WTC11 (cell line): ENCODE measurements at regions not wholly inside any gene's neighbourhood (a gene's known extent, or its start where the extent isn't known, plus 50 kb on each side); places are given as distances from the start of the nearest gene placed in this dataset.
A peak's percentile ranks its signal among the peaks of the same experiment; 100 is the strongest.

Source experiments
- ATAC-seq: fragments of 200-7000 bp; cut with Tn5 transposase; 2 replicates; pipeline ENCODE4 v1.10.0; 2021; ENCODE audit warnings: mild to moderate bottlenecking, moderate library complexity
- CTCF ChIA-PET: fragments of 300-600 bp; sonication (Branson Sonifier 250); formaldehyde crosslinking; loops from one replicate; lab custom pipeline; 2021; ENCODE audit warnings: antibody characterized with exemption; lab: Charles Lee
- POLR2A ChIA-PET: fragments of 350-600 bp; sonication (Branson Sonifier 250); formaldehyde crosslinking; loops from one replicate; lab custom pipeline; 2021; ENCODE audit warnings: antibody characterized with exemption; lab: Charles Lee
- DNase-seq: peaks from one replicate; pipeline ENCODE4 v3.0.0; 2021; ENCODE audit warnings: low spot score
- H3K27ac Mint-ChIP-seq: 2 replicates; pipeline ENCODE4 v1.8.0; 2021; ENCODE audit warnings: mixed read lengths
- H3K27me3 Mint-ChIP-seq: 2 replicates; pipeline ENCODE4 v1.8.0; 2021; ENCODE audit warnings: low read depth, mild to moderate bottlenecking, moderate library complexity, mixed read lengths
- H3K36me3 Mint-ChIP-seq: 2 replicates; pipeline ENCODE4 v1.8.0; 2021; ENCODE audit warnings: mixed read lengths
- H3K4me1 Mint-ChIP-seq: 2 replicates; pipeline ENCODE4 v1.8.0; 2022; ENCODE audit warnings: mixed read lengths
- H3K4me3 Mint-ChIP-seq: 2 replicates; pipeline ENCODE4 v1.8.0; 2021; ENCODE audit warnings: mild to moderate bottlenecking, moderate library complexity, mixed read lengths
- H3K9me3 Mint-ChIP-seq: 2 replicates; pipeline ENCODE4 v1.8.0; 2021; ENCODE audit warnings: mixed read lengths
- ATF3 ChIP-seq: sonication (generic); formaldehyde crosslinking; conservative IDR thresholded peaks from 2 replicates; pipeline ENCODE4 v1.8.1; 2022; ENCODE audit warnings: mild to moderate bottlenecking, missing genetic modification reagents
- ATF6 ChIP-seq: sonication (generic); formaldehyde crosslinking; IDR thresholded peaks from 2 replicates; pipeline ENCODE4 v1.8.1; 2023; ENCODE audit warnings: mild to moderate bottlenecking, missing genetic modification reagents
- ESRRA ChIP-seq: sonication (generic); formaldehyde crosslinking; IDR thresholded peaks from 2 replicates; pipeline ENCODE4 v1.8.1; 2022; ENCODE audit warnings: mild to moderate bottlenecking, missing genetic modification reagents, borderline replicate concordance
- FOXJ3 ChIP-seq: sonication (generic); formaldehyde crosslinking; IDR thresholded peaks from 2 replicates; pipeline ENCODE4 v1.9.0; 2021; ENCODE audit warnings: missing genetic modification reagents, mild to moderate bottlenecking, borderline replicate concordance
- GABPB1 ChIP-seq: sonication (generic); formaldehyde crosslinking; IDR thresholded peaks from 2 replicates; pipeline ENCODE4 v1.8.1; 2023; ENCODE audit warnings: mild to moderate bottlenecking, missing genetic modification reagents
- HMGA2 ChIP-seq: fragments of 250-450 bp; sonication (Bioruptor Pico); IDR thresholded peaks from 2 replicates; pipeline ENCODE4 v1.4.0; 2021; ENCODE audit warnings: mild to moderate bottlenecking, moderate library complexity
- IRF2 ChIP-seq: sonication (generic); formaldehyde crosslinking; IDR thresholded peaks from 2 replicates; pipeline ENCODE4 v1.8.0; 2022; ENCODE audit warnings: low read depth, missing genetic modification reagents, borderline replicate concordance
- KAT7 ChIP-seq: sonication (generic); formaldehyde crosslinking; IDR thresholded peaks from 2 replicates; pipeline ENCODE4 v1.8.1; 2023; ENCODE audit warnings: missing genetic modification reagents, mild to moderate bottlenecking, borderline replicate concordance
- MLX ChIP-seq: sonication (generic); formaldehyde crosslinking; IDR thresholded peaks from 2 replicates; pipeline ENCODE4 v1.8.1; 2023; ENCODE audit warnings: mild to moderate bottlenecking, missing genetic modification reagents, moderate library complexity
- NFATC4 ChIP-seq: fragments of 250-450 bp; sonication (Bioruptor Pico); IDR thresholded peaks from 2 replicates; pipeline ENCODE4 v1.9.0; 2021; ENCODE audit warnings: mild to moderate bottlenecking
- NR2C2 ChIP-seq: sonication (generic); formaldehyde crosslinking; IDR thresholded peaks from 2 replicates; pipeline ENCODE4 v1.8.0; 2022; ENCODE audit warnings: mild to moderate bottlenecking, missing genetic modification reagents
- STAT6 ChIP-seq: sonication (generic); formaldehyde crosslinking; conservative IDR thresholded peaks from 2 replicates; pipeline ENCODE4 v1.8.1; 2023; ENCODE audit warnings: mild to moderate bottlenecking, low read depth, missing genetic modification reagents, moderate library complexity
- USF2 ChIP-seq: sonication (generic); formaldehyde crosslinking; IDR thresholded peaks from 2 replicates; pipeline ENCODE4 v1.8.1; 2023; ENCODE audit warnings: mild to moderate bottlenecking, missing genetic modification reagents, moderate library complexity
- ZBTB43 ChIP-seq: sonication (generic); formaldehyde crosslinking; IDR thresholded peaks from 2 replicates; pipeline ENCODE4 v1.8.1; 2023; ENCODE audit warnings: mild to moderate bottlenecking, missing genetic modification reagents
- ZNF317 ChIP-seq: sonication (generic); formaldehyde crosslinking; IDR thresholded peaks from 2 replicates; pipeline ENCODE4 v1.8.1; 2023; ENCODE audit warnings: low read depth, mild to moderate bottlenecking, moderate library complexity, missing genetic modification reagents, borderline replicate concordance

- TF ChIP-seq STAT6 (CRISPR knock-in tag): no peak
- no peak for TF ChIP-seq FOXJ3 (CRISPR knock-in tag)
- no peak for TF ChIP-seq ZBTB43 (CRISPR knock-in tag)
- no peak for TF ChIP-seq USF2 (CRISPR knock-in tag)
- TF ChIP-seq MLX (CRISPR knock-in tag): no peak
- TF ChIP-seq NFATC4 (CRISPR knock-in tag): no peak
- TF ChIP-seq HMGA2 (CRISPR knock-in tag): no peak
- no peak for TF ChIP-seq KAT7 (CRISPR knock-in tag)
- TF ChIP-seq IRF2 (CRISPR knock-in tag): no peak
- TF ChIP-seq NR2C2 (CRISPR knock-in tag): no peak
- no peak for TF ChIP-seq ATF6 (CRISPR knock-in tag)
- TF ChIP-seq GABPB1 (CRISPR knock-in tag): no peak
- no peak for TF ChIP-seq ATF3 (CRISPR knock-in tag)
Observed at GRCh38 chr6:106897580-106897979, 76.9 kb downstream of the CD24 start (continued).

GRCh38 chr6:106895703-106896040 lies 78.9 kb downstream of the CD24 start:
- H3K9me3 Mint-ChIP-seq: peaks cover 25% of the 10 kb centered on the region
- H3K4me3 Mint-ChIP-seq: no peak overlapping the region
- ATAC-seq: peak; percentile 88
- ChIA-PET CTCF (interaction anchor here (0.9 to 1.9 kb wide), 2 partner anchors 8 to 84 kb away, joined by 3 to 5 read pairs; no protein-coding TSS in a partner anchor), POLR2A (interaction anchor here (1.2 to 1.3 kb wide), 2 partner anchors 73 to 78 kb away, joined by 3 to 4 read pairs; partner anchors contain the start of gene CD24)
- peaks cover 32% of the 10 kb centered on the region for H3K4me1 Mint-ChIP-seq
- H3K27ac Mint-ChIP-seq: peak overlapping the region; percentile 59
- H3K27me3 Mint-ChIP-seq: no peaks in the 10 kb centered on the region
- DNase-seq: no peak
- H3K36me3 Mint-ChIP-seq: peaks cover 12% of the 10 kb centered on the region
- TF ChIP-seq ESRRA (CRISPR knock-in tag) (no peak), ZNF317 (CRISPR knock-in tag) (no peak)
